Astrocyte of the hippocampus (primary cell): ENCODE measurements at regions not wholly inside any gene's neighbourhood (a gene's known extent, or its start where the extent isn't known, plus 50 kb on each side); places are given as distances from the start of the nearest gene placed in this dataset.

ENCODE experiments used
- DNase-seq: peaks from one replicate; pipeline ENCODE4 v3.0.0; 2011; ENCODE audit warnings: low read depth, low spot score

GRCh38 chr3:28646435-28646834, 297.8 kb upstream of the AZI2 start:
- no peak for DNase-seq

- no peak for DNase-seq
These were observed 300.6 kb upstream of the AZI2 start for GRCh38 chr3:28649266-28649665.

- no peak for DNase-seq
These were observed 302.5 kb upstream of the AZI2 start for GRCh38 chr3:28651159-28651558.

- DNase-seq: no peak
These were observed 315.5 kb upstream of the AZI2 start for GRCh38 chr3:28664123-28664522.

GRCh38 chr3:28667646-28668621, 319.3 kb upstream of the AZI2 start:
- peak; percentile 82 for DNase-seq

GRCh38 chr3:28669870-28670269, 321.2 kb upstream of the AZI2 start:
- DNase-seq: no peak

- DNase-seq: peak; percentile 39
These were observed 323.8 kb upstream of the AZI2 start for GRCh38 chr3:28672406-28672805.

GRCh38 chr3:28673446-28673845, 324.8 kb upstream of the AZI2 start:
- DNase-seq: no peak

GRCh38 chr3:28674212-28674611, 325.6 kb upstream of the AZI2 start:
- DNase-seq: no peak

- no peak for DNase-seq
These were observed 329.0 kb upstream of the AZI2 start for GRCh38 chr3:28677581-28677980.

GRCh38 chr3:28678086-28678485, 329.5 kb upstream of the AZI2 start:
- DNase-seq: no peak

GRCh38 chr3:28680050-28680449, 331.4 kb upstream of the AZI2 start:
- DNase-seq: no peak

- no peak for DNase-seq
These were observed 333.5 kb upstream of the AZI2 start for GRCh38 chr3:28682121-28682520.

- DNase-seq: no peak
These were observed 341.6 kb upstream of the AZI2 start for GRCh38 chr3:28690176-28690575.

GRCh38 chr3:28698706-28699105, 350.1 kb upstream of the AZI2 start:
- no peak for DNase-seq

- DNase-seq: no peak
These were observed 350.7 kb upstream of the AZI2 start for GRCh38 chr3:28699283-28699682.

- DNase-seq: no peak
These were observed 352.1 kb upstream of the AZI2 start for GRCh38 chr3:28700728-28701127.

- DNase-seq: no peak
These were observed 355.2 kb upstream of the AZI2 start for GRCh38 chr3:28703843-28704242.

- DNase-seq: no peak
These were observed 362.7 kb upstream of the AZI2 start for GRCh38 chr3:28711293-28711692.

GRCh38 chr3:28716939-28717338, 368.3 kb upstream of the AZI2 start:
- no peak for DNase-seq

GRCh38 chr3:28718074-28718849, 369.6 kb upstream of the AZI2 start:
- DNase-seq: peak; percentile 34

- DNase-seq: peak; percentile 46
These were observed 378.2 kb upstream of the AZI2 start for GRCh38 chr3:28726840-28727239.

- DNase-seq: no peak
These were observed 378.7 kb upstream of the AZI2 start for GRCh38 chr3:28727307-28727706.
